Stimulated activated CD4-positive, alpha-beta T cell treated with anti-CD3 and anti-CD28 coated beads, Interleukin-12 subunit alpha, Interleukin-12 subunit beta, amount 100 ng/mL, for 24 hours (primary cell): ENCODE measurements at regions not wholly inside any gene's neighbourhood (a gene's known extent, or its start where the extent isn't known, plus 50 kb on each side); places are given as distances from the start of the nearest gene placed in this dataset.

Experiments
- DNase-seq, 2 experiments: peaks; one replicate each; pipeline ENCODE4 v3.0.0-alpha.2; 2020; ENCODE audit warnings: low read depth in 2 of 2

DNA sequence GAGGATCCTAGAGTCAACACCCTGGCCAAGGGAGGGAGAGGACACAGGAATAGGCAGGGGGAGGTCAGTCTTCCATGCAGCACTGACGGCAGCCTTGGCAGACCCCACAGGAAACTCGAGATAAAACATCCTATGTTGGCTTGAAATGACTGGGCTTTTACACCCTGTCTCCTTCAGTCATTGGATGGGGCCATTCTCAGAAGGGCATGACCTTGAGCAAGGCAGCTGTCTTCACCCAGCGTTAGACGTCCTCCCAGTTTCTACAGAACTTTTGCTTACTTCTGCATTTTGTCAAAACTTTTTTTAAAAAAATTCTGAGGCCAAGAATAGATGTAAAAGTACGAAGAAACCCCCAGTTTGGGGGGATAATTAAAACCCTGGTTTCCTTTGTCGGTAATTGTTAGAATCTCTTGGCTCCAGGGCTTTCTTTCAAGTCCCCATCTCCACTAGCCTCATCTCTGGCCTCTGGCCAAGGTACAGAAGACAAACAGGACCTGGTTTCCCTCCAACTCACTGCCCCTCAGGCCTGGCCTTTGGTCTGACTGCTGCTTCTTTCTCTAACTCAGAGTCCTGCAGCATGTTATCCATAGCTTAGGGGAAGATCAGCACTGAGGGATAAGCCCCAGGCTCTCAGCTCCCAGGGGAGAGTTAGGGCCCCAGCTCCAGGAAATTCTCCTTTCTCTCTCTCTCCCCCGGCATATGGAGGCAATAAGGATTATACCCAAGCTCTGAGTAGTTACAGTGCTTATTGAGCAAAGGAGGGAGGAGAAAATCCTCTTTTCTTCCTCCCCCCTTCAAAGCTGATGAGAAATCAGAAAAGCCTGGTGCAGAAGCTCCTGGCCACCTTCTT, 51.6 kb upstream of the KCND3 start:
- no peak for DNase-seq

DNA sequence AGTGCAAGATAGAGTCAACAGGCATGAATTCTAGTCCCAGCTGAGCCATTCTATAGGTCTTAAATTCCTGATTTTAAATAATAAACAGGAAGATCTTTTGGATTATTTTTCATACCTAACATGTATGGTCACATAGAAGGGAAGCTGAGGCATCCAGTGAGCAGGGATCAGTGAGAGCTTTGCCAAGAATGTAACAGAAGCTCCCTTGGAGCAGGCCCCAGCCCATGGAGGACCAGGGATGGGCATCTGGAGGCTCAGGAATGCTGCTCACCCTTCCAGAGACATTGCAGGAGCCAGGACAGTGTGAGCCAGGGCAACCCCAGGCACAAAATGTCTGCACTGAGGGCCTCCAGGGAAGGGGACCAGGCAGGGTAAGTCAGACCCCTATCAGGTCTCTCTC, 54.4 kb upstream of the KCND3 start:
- DNase-seq = no peak

DNA sequence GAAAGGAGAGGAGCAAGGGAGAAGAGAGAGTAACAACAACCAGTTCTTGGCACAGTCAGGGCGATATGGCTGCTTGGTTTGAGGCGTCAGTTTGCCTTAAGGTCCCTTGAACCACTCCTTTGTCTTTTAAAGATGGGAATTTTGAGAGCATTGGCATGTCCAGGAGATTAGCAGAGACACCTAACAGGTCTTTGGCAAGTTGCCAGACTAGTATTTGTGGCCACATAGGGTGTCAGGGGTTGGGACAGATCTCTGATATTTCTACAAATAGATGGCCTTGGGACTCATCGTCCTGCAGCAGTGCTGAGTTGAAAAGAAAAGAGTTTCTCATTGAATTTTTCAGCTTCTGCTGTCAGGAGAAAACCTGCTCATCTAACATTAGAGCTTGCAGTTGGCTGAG, 55.3 kb upstream of the KCND3 start:
- no peak for DNase-seq

DNA sequence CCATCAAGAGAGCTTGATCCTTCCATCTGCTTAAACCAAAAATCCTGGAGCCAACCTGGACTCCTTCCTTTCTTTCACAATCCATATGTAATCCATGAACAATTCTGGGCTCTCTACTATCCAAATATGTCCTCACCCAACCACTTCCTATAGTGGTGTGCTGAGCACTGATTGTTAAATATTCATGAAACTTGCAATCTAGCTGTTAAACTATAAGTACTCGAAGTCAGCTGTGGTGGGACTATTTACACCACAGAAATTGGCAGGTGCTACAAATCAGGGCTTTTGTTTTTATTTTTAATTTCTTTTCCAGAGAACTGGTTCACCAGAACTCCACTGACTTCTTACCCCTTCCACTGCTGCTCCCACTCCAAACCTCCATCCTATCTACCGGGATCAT, 57.2 kb upstream of the KCND3 start:
- no peak for DNase-seq

DNA sequence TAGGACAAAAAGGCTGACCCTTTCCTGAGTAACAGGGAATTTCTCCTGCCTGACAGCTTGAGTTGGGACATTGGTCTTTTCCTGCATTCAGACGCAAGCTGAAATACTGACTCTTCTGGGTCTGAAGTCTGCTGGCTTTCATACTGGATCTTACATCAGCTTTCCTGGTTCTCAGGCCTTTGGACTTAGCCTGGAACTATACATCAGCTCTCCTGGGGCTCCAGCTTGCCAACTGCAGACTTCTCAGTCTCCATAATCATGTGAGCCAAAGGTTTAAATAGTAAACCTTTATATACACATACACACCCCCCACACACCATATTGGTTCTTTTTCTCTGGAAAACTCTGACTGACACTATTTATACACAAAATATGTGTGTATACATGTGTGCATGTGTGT, 59.0 kb upstream of the KCND3 start:
- DNase-seq = no peak

DNA sequence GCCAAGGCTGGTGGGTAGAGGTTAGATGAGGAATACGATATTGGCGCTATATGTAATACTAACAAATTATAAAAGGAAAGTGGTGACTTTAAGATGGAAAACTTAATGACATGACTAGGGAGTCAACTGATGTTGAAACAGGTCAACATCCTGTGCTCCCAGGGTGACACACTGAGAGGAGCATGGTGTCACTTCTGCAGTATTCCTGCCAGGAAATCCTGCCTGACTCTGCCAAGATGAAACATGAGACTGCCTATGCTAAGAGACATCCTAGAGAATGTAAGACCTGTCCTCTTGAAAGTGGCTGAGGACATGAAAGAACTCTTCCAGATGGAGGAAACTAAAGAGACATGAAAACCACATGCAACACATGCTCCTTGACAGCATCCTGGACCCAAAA, 65.0 kb upstream of the KCND3 start:
- no peak for DNase-seq

DNA sequence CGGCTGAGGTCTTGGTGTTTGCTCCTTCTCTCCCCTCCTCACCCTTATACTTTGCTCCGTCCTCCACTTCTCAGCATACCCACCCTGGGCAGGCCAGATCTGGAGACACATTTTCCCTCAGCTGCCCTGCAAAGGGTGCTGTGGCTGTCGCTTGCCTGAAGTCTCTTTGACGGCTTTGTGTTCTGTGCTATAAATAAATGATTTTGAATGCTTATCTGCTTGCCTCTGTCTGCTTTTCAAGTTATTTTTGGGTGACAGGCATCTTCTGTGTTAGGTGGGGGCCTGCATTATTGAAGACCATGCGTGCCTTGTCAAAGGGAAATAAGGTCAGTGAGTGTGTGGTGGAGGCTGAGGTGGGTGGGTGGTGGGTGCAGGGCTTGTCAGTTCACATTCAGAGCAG, 66.9 kb upstream of the KCND3 start:
- no peak for DNase-seq

DNA sequence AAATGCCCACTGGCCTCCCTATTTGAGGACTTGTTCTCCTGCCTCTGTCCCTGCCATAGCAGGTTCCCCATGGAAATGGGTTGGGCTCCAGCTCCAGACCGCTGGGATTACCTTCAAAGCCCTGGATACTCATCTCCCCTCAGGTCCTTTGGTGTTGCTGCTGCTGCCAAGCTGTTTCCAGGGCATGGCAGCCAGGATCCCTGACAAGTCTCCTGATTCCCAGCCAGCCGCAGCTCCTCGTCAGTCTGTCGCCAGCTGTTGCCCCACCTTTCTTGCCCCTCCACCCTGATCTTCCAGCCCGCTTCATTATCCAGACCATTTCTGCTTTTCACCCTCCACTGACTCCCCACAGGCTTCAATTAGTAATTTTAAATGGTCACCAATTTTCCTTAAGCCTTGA, 68.3 kb upstream of the KCND3 start:
- no peak for DNase-seq

DNA sequence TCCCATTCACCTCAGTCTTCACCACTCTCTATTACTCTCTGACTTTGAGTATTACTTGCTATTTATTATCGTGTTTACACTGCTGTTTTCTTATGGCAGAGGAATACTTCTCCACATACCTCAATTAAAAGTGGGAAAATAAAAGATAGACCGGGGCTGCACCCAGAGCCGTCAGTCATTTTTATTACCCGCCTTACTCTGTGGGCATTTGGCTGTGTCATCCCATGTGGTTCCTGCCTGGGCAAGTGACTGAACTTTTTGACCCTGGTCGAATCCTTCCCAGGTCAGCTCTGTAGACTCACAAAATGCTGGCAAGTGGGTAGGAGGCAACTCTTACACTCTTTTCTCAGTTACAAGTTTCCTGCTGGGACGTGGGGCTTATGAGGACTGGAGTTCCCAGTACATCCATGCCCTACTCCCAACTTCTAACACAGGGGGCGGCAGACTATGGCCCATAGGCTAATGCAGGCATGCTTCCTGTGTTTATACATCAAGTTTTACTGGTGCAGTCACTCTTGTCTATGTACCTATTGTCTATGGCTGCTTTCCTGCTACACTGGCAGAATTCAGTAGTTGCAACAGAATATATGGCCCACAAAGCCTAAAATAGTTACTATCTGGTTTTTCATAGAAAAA, 69.5 kb upstream of the KCND3 start:
- no peak for DNase-seq

DNA sequence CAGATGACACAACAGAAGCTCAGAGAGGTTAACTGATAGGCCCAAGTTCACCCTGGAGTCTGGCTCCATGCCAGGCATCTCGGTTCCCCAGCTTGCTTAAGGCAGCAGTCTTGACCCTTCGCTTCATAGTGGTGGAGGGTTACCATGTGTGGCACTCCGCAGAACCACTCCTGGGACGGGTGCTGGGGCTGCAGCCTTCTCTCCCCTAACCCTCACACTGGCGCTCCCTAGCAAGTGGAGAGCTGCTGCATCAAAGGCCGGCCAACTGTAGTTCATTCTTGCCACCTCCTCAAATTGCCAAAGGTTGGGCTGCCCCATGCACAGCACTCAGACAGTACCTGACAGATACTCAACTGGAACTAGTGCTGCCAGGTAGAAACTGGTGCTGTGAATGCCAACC, 70.2 kb upstream of the KCND3 start:
- no peak for DNase-seq

DNA sequence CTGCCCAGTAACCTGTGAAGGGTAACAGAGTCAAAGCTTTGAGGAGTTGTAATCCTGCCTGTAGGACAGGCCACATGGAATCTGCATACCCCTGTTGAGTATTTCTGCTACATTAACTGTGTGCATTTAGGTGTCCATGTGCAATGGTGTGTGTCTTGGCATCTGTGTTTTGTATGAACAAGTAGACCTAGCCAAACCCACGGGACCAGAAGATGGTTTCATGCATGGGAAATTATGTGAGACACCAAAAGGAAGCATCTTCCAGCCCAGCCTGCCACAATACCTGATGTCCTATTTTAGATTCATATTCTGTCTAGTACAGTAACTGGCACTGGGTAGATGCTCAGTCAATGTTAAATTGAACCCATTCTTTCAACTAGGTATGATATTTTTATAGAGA, 70.8 kb upstream of the KCND3 start:
- DNase-seq = no peak

DNA sequence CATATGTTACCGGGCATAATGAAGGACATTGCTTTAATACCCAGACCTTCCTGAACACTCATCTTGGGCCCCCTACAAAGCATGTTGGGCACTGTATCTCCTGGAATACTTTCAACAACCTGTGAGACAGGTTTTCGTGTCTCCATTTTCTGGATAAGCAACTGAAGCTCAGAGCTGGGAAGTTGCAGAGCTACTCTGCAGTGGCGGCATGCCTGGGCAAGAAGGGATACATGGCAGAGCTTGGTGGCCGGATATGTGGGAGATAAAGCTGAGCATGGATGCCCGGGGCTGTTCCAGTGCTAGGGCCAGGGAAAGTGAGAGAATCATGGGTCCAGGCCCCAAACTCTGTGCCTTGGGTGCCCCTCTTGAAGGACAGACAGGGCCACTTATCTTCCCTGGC, 71.6 kb upstream of the KCND3 start:
- no peak for DNase-seq

DNA sequence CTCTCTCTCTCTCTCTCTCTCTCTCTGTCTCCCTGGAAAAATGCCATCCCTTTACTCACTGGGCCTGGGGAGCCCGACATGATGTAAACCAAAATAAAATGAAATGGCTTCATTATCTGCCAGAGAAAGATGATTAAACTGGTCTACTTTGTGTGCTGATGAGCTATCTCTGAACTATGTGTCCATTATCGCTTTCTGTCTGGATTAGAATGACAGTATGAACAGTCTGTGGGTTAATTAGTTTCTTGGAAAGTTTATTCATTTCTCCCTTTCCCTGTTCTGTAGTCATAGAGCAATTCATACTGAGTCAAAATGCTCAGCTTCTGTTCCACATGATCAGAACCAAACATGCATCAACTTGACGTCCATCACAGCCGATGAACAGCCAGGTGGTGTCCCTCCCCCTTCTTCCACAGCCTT, 72.4 kb upstream of the KCND3 start:
- no peak for DNase-seq

DNA sequence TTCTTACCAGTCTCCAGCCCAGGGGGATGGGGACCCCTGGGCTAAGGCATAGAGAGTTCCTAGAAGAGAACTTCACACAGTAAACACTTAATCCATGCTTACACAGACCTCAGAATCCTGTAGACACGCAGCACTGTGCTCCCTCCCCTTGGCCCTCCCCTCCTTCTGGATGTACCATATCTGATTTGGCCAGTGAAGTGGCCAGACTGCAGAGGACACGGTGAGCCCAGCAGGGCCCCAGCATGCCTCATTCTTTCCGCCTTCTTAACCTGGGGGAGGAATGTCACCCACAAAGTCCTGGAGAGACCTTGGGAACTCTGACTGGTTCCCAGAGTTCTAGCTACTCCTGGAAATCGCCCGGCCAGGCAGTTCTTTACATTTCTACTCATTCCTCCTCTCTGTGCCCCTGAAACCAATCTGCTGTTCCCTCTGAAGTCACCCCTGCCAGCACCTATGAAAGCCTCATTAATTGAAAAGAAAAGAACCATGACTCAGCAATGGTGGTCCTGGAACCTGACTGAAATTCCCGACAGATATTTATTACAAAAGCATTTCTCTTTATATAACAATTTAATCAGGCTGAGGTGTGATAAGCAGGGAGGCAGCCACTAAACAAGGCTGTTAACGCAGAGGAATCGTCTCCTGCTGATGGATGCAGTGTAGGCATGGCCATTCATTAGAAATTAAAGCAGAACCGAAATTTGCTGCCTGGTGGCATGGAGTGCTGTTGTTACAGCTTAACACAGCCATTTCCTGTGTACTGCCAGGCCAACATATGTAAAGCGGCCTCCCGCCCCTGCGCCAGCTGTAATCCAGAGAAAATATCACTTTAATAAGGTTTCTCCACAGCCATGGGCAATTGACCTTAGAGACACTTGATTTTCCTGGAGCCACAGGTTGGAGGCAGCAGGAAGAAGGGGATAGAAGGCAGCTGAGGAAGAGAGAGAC, 74.6 kb upstream of the KCND3 start:
- no peak for DNase-seq

DNA sequence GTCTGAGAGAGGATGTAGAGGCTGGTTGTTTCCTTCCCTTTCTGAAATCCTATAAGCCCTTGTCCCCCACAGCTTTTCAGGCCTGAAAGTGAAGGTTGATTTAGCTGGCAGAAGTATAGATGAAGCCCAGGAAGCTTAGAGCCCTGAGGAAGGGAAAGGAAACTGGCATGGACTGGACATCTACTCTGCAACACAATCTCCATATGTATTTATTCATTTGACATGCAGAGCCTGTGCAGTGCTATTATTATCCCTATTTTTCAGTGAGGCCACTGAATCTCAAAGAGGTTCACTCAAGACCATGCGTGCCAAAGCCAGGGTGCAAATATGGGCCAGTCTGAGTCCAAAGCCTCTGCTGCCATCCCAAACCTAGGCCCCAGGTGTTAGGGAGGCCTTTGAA, 78.5 kb upstream of the KCND3 start:
- DNase-seq = no peak

DNA sequence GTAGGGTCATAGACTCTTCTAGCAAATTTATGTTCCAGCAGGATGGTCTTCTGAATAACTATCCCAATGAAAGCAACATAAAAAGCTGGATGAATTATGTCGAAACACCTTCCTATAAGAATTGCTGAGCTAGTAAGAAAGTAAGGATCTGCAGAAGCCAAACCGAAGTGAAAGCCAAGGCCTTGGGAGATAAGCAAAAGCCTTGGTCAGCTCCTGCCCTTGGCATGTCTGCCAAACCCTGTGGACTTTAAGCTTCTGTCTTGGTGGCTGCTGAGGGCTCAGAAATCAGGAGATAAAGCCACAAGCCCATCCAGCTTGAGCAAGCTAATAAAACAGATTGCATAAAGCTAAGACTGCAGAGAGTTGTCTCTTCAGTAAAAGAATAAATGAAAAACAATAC, 81.2 kb upstream of the KCND3 start:
- no peak for DNase-seq

DNA sequence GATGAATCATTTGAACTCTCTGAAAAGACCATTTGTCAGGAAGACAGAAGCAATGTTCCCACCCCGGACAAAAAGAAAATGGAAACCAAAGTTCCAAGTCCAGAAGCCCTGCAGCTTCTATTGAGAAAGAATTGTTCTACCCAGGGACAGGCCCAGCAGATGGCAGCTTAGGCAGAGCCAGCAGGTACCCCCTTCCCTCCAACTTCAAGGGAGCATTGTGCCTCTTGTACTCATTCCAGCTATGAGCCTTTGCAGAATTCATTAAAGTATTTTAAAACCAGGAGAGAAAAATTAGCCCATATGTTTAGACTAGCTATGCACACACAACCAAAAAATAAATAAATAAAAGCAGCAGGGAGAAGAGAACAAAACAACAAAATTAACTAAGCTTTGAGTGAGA, 85.2 kb upstream of the KCND3 start:
- no peak for DNase-seq

DNA sequence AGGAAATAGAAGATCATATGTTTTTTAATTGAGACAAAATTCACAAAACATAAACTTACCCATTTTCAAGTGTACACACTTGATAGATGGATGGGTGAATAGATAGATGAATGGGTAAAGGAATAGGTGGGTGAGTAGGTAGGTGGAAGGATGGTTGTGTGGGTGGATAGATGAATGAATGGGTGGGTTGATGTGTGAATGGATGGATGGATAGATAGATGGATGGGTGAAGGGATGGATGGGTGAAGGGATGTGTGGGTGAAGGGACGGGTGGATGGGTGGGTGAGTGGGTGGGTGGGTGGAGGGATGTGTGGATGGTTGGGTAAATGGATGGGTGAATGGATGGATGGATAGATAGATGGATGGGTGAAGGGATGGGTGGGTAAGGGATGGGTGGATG, 86.1 kb upstream of the KCND3 start:
- no peak for DNase-seq

DNA sequence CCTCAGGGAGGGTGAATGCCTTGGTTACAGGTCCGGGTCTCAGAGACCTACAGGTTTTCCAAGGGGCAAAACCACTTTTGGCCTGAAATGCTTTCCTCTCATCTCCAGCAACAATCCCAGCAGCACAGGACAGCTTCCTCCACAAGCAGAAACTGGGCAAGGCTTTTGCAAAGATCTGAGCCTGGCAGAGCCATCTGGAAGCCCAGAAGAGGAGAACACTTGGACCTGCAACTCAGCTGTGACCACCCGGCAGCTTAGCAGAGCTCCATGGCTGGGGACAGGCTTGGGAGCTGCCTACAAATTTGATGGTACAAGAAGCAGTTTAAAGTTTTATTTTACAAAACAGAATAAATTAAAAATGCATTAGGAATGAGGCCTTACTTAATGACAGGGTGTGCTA, 90.0 kb upstream of the KCND3 start:
- DNase-seq = no peak

DNA sequence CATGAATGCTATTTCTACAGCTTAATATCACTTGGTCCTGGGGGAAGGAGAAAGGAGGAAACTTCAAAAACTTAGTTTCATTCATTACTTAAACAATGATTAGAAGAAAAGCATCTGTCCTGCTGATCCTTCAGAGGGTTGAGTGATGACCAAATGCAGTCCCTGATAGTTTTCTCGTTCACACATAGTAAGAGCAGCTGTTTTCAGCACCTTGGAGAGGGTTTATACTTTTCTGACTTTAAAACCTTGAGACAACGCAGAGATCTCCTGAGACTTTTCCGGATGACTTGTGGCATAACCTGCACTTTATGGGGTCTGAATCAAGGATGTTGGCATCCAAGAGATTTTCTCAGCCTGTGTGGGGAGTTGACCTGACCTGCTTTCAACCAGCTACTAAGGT, 94.0 kb upstream of the KCND3 start:
- DNase-seq = no peak

DNA sequence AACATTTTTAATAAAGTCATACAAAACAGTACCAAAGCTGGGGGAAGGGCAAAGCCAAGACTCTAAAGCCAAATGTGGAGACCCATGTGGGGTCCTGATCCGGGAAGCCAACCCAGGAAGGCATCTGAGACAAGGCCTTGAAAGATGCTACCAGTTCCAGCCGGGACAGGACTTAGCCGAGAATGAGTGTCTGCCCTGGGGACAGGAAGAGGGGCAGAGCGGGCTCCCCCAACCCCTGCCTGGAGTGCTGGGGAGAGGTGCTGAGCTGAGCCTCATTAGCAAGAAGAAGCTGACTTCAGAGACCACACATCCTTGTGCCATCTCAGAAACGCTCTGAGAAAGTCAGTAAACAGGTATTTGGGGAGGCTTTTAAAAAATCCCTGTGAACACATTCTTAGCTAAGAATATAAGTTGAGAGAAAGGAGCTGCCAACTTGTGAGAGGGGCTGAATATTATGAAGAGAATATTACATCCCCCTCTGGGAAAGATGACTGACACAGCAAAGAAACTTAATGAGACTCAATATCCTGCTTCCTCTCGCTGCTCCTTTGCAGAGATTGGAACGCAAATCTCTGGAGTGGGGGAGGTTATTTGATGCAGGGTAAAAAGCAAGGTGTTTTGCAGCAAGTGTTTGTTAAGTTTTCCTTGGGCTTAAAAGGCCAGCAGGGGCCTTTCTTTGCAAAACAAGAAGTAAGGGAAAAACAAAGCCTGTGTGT, 103.3 kb upstream of the KCND3 start:
- no peak for DNase-seq

DNA sequence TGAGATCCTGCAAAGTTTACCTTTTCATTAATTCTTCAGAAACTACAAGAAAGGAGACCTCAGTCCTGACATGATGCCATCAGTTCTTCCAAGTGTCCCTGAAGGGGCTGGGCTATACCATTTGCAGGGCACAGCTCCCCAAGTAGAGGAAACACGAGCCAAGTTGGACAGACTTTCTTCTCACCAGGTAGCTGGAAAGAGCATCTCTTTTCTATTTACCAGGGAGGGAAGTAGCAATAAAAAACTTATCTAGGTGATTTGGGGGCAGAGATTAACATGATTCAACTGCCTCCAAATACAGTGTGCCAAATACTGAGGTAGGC, 103.9 kb upstream of the KCND3 start:
- DNase-seq = no peak
